GM18505 (cell line): ENCODE measurements at regions not wholly inside any gene's neighbourhood (a gene's known extent, or its start where the extent isn't known, plus 50 kb on each side); places are given as distances from the start of the nearest gene placed in this dataset.

Experiments used
- ATAC-seq: cut with Tn5 transposase; IDR thresholded peaks from one replicate; pipeline ENCODE4 v1.9.1; 2021; ENCODE audit not compliant: unreplicated experiment
- POLR2A ChIP-seq: IDR thresholded peaks from 4 replicates; pipeline ENCODE4 v1.6.1; 2011; ENCODE audit warnings: borderline replicate concordance; ENCODE audit not compliant: insufficient read depth, insufficient read length; ENCODE audit errors: extremely low read depth

- ATAC-seq: no peak
Measured at GRCh38 chr16:58842156-58842555, 108.0 kb upstream of the GOT2 start.

GRCh38 chr16:58837950-58838349, 103.8 kb upstream of the GOT2 start:
- no peak for ATAC-seq
- TF ChIP-seq POLR2A: no peak

More at GRCh38 chr16:58842156-58842555, 108.0 kb upstream of the GOT2 start:
- TF ChIP-seq POLR2A: no peak

DNA sequence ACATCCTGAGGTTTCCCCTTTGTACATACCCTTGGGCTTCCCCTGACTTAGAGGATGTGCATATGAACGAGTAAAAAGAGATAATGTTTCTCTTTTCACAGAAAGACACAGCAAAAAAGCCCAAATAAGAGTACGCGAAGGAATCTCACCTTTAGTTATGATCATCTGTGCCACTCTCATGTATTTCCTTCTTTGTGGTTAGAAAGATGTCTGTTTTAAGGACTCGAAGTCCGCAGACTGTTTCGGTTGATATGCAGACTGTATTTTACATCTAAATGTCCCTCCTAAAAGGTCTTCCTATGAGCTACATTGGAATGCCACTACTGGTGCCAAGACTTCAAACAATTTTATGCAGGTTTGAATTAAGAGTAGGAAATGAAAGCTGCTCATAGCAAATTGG, 102.3 kb upstream of the GOT2 start:
- ATAC-seq: no peak
- no peak for TF ChIP-seq POLR2A

- no peak for TF ChIP-seq POLR2A
- no peak for ATAC-seq
Measured at GRCh38 chr16:58832386-58832895, 98.3 kb upstream of the GOT2 start.

- ATAC-seq: no peak
- no peak for TF ChIP-seq POLR2A
Measured at GRCh38 chr16:58831386-58831785, 97.3 kb upstream of the GOT2 start.

GRCh38 chr16:58828901-58829545, 94.9 kb upstream of the GOT2 start:
- no peak for TF ChIP-seq POLR2A
- ATAC-seq: no peak

- TF ChIP-seq POLR2A: no peak
- no peak for ATAC-seq
Measured at GRCh38 chr16:58824201-58824600, 90.1 kb upstream of the GOT2 start.

DNA sequence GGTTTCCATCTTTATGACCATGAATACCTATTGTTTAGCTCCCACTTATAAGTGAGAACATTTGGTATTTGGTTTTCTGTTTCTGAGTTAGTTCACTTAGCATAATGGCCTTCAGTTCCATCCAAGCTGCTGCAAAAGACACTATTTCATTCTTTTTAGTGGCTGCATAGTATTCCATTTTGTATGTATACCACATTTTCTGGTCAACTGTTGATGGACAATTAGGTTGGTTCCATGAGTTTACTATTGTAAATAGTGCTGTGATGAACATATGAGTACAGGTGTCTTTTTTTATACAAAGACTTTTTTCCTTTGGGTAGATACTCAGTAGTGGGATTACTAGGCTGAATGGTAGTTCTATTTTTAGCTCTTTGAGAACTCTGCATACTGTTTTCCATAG, 87.8 kb upstream of the GOT2 start:
- no peak for ATAC-seq
- no peak for TF ChIP-seq POLR2A

DNA sequence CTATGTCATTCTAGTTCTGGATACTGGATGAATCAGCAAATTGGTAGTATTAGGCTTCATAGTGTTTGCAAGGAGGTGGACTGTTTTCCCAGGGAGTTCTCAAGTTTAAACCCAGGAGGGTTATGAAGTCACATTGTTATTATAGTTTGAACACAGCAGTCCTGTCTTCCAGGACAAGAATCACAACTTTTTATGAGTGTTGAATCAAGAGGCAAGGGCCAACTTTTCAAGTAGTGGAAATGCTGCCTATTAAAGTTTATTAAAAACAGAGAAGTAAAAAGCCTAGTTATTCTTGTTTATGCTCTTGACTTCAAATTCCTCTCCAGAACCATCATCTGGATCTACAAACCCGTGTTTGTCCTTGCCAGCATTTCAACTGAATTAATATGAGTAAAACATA, 86.3 kb upstream of the GOT2 start:
- no peak for TF ChIP-seq POLR2A
- no peak for ATAC-seq

DNA sequence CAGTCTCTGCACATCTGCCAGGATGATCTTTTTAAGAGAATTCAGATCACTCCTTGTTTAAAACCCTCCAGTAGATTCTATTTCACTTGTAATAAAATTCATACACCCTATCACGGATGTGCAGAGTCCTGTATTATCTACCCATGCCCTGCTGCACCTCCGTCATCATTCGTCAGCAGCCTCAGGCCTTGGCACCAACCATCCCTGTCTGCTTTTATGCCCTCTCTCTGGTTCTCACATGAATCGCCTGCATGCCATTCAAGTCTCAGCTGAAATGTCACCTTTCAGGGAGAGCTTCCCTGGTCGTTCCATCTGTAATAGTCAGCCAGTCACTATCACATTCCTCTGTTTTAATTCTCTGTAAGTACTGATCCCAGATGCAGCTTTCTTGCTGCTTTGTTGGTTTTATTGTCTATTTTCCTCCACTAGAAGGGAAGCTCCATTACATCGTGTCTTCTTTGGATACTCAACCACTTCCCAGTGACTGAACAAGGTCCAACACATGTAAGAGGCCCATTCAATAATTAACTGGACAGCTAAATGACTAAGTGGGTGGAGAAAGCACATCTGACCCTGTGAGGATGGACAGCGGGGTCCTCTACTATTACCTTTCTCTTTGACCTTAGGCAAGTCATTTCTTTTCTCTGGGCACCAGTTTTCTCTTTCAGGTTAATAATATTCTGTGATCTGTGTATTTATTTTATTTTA, 81.2 kb upstream of the GOT2 start:
- no peak for TF ChIP-seq POLR2A
- no peak for ATAC-seq

- TF ChIP-seq POLR2A: no peak
- ATAC-seq: peak; percentile 86
Measured at GRCh38 chr16:58814348-58814801, 80.3 kb upstream of the GOT2 start.

DNA sequence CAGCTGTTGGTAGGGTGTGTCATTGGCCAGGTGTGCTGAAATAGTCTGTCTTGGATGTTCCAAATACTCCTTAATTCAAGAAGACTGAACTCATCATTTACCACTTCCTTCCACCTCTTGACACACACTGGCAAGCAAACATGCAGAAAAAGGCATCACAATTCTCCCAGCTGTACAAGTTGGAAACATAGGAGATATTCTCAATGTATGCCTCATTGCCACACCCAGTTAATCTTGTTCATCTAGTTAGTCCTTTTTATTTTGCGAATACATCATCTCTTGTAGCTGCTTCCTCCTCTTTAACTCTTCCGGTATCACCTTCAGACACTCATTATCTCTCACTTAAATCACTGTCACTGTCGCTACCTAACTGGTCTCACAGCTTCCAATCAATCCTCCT, 75.1 kb upstream of the GOT2 start:
- TF ChIP-seq POLR2A: no peak
- no peak for ATAC-seq

DNA sequence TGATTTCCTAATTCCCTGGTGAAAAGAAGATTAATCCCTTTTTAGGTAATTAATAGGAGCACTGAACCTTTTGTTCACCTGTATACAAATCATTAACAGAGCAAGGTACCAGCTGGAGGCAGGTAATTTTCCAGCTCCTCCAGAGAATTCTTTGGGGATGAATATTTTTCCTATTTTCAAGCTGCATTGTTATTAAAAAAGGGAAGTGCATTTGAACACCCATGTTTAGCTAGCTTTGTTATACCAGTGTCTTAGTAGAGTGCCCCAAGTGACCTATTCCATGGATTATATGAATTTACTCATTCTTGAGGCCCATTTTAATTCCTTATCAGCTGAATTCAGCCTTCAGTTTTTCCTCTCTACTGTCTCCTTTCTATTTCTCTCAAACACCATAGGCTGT, 73.2 kb upstream of the GOT2 start:
- no peak for TF ChIP-seq POLR2A
- ATAC-seq: no peak

DNA sequence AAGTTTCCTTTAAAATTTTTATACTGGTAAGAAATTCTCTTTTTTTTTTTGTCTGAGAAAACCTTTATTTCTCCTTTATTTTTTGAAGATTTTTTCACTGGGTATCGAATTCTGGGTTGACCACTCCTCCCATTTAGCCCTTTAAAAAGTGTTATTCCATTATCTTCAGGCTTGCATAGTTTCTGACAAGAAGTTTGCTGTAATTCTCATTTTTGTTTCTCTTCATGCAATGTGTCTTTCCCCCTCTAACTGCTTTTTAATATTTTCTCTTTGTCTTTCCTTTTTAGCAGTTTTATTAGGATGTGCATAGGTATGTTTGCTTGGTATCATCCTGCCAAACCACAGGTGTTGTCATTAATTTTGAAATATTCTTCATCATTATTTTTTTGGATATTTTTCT, 67.7 kb upstream of the GOT2 start:
- no peak for ATAC-seq
- TF ChIP-seq POLR2A: no peak

GRCh38 chr16:58797137-58797801, 63.2 kb upstream of the GOT2 start:
- no peak for TF ChIP-seq POLR2A
- no peak for ATAC-seq

DNA sequence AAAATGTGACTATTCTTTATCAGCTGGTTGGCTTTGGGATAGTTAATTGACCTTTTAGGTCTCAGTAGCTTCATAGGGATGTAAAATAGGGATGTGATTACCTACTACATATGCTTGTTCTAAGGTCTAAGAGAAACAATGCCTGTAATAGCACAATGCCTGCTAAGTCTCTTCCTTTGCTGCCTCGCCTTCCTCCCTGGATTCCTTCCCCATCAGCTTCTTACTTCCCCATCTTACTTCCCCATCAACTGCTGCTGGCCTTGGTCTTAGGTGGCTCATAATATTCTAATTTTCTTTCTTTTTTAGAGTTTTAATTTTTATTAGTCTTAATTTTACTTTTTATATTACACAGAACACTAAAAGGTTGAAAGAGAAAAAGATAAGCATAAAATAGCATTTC, 59.2 kb upstream of the GOT2 start:
- no peak for ATAC-seq
- TF ChIP-seq POLR2A: no peak
